WTC11 (cell line): ENCODE measurements at regions not wholly inside any gene's neighbourhood (a gene's known extent, or its start where the extent isn't known, plus 50 kb on each side); places are given as distances from the start of the nearest gene placed in this dataset.

Experiments
- ATAC-seq: fragments of 200-7000 bp; cut with Tn5 transposase; 2 replicates; pipeline ENCODE4 v1.10.0; 2021; ENCODE audit warnings: mild to moderate bottlenecking, moderate library complexity
- CTCF ChIA-PET: fragments of 300-600 bp; sonication (Branson Sonifier 250); formaldehyde crosslinking; loops from one replicate; lab custom pipeline; 2021; ENCODE audit warnings: antibody characterized with exemption; lab: Charles Lee
- POLR2A ChIA-PET: fragments of 350-600 bp; sonication (Branson Sonifier 250); formaldehyde crosslinking; loops from one replicate; lab custom pipeline; 2021; ENCODE audit warnings: antibody characterized with exemption; lab: Charles Lee
- DNase-seq: peaks from one replicate; pipeline ENCODE4 v3.0.0; 2021; ENCODE audit warnings: low spot score
- H3K27ac Mint-ChIP-seq: 2 replicates; pipeline ENCODE4 v1.8.0; 2021; ENCODE audit warnings: mixed read lengths
- H3K27me3 Mint-ChIP-seq: 2 replicates; pipeline ENCODE4 v1.8.0; 2021; ENCODE audit warnings: low read depth, mild to moderate bottlenecking, moderate library complexity, mixed read lengths
- H3K36me3 Mint-ChIP-seq: 2 replicates; pipeline ENCODE4 v1.8.0; 2021; ENCODE audit warnings: mixed read lengths
- H3K4me1 Mint-ChIP-seq: 2 replicates; pipeline ENCODE4 v1.8.0; 2022; ENCODE audit warnings: mixed read lengths
- H3K4me3 Mint-ChIP-seq: 2 replicates; pipeline ENCODE4 v1.8.0; 2021; ENCODE audit warnings: mild to moderate bottlenecking, moderate library complexity, mixed read lengths
- H3K9me3 Mint-ChIP-seq: 2 replicates; pipeline ENCODE4 v1.8.0; 2021; ENCODE audit warnings: mixed read lengths
- ELF4 ChIP-seq: sonication (generic); formaldehyde crosslinking; IDR thresholded peaks from 2 replicates; pipeline ENCODE4 v1.8.1; 2022; ENCODE audit warnings: low read depth, mild to moderate bottlenecking, moderate library complexity, missing genetic modification reagents
- FOXJ3 ChIP-seq: sonication (generic); formaldehyde crosslinking; IDR thresholded peaks from 2 replicates; pipeline ENCODE4 v1.9.0; 2021; ENCODE audit warnings: missing genetic modification reagents, mild to moderate bottlenecking, borderline replicate concordance
- FOXP1 ChIP-seq: sonication (generic); formaldehyde crosslinking; IDR thresholded peaks from 2 replicates; pipeline ENCODE4 v1.8.0; 2022; ENCODE audit warnings: missing genetic modification reagents, mild to moderate bottlenecking, moderate library complexity, borderline replicate concordance
- JUN ChIP-seq: sonication (generic); formaldehyde crosslinking; IDR thresholded peaks from 2 replicates; pipeline ENCODE4 v1.8.0; 2023; ENCODE audit warnings: mild to moderate bottlenecking, missing genetic modification reagents
- KAT7 ChIP-seq: sonication (generic); formaldehyde crosslinking; IDR thresholded peaks from 2 replicates; pipeline ENCODE4 v1.8.1; 2023; ENCODE audit warnings: missing genetic modification reagents, mild to moderate bottlenecking, borderline replicate concordance
- NFYB ChIP-seq: sonication (generic); formaldehyde crosslinking; conservative IDR thresholded peaks from 2 replicates; pipeline ENCODE4 v1.8.0; 2022; ENCODE audit warnings: low read depth, missing genetic modification reagents
- OVOL2 ChIP-seq: fragments of 250-450 bp; sonication (Bioruptor Pico); IDR thresholded peaks from 2 replicates; pipeline ENCODE4 v1.9.0; 2021; ENCODE audit warnings: mild to moderate bottlenecking, borderline replicate concordance
- RORB ChIP-seq: fragments of 250-450 bp; sonication (Bioruptor Pico); IDR thresholded peaks from 2 replicates; pipeline ENCODE4 v1.9.0; 2021; ENCODE audit warnings: mild to moderate bottlenecking
- SMAD3 ChIP-seq: sonication (generic); formaldehyde crosslinking; IDR thresholded peaks from 2 replicates; pipeline ENCODE4 v1.8.0; 2022; ENCODE audit warnings: missing genetic modification reagents, mild to moderate bottlenecking, borderline replicate concordance
- TEAD4 ChIP-seq: sonication (generic); formaldehyde crosslinking; IDR thresholded peaks from 2 replicates; pipeline ENCODE4 v1.8.0; 2022; ENCODE audit warnings: mild to moderate bottlenecking, missing genetic modification reagents
- ZNF671 ChIP-seq: fragments of 250-450 bp; sonication (Bioruptor Pico); IDR thresholded peaks from 2 replicates; pipeline ENCODE4 v1.8.0; 2021; ENCODE audit warnings: mild to moderate bottlenecking
- TF ChIP-seq, protein P1 (sequence below): sonication (generic); formaldehyde crosslinking; IDR thresholded peaks from 2 replicates; pipeline ENCODE4 v1.8.1; 2022; ENCODE audit warnings: mild to moderate bottlenecking, missing genetic modification reagents, moderate library complexity, borderline replicate concordance
- TF ChIP-seq, protein P2 (sequence below): sonication (generic); formaldehyde crosslinking; IDR thresholded peaks from 2 replicates; pipeline ENCODE4 v1.8.1; 2023; ENCODE audit warnings: mild to moderate bottlenecking, moderate library complexity, missing genetic modification reagents
- TF ChIP-seq, protein P3 (sequence below): fragments of 250-450 bp; sonication (Bioruptor Pico); conservative IDR thresholded peaks from 2 replicates; pipeline ENCODE4 v1.9.0; 2021; ENCODE audit warnings: mild to moderate bottlenecking
- TF ChIP-seq, protein P4 (sequence below): fragments of 250-450 bp; sonication (Bioruptor Pico); IDR thresholded peaks from 2 replicates; pipeline ENCODE4 v1.9.0; 2021; ENCODE audit warnings: moderate library complexity, mild to moderate bottlenecking, inconsistent platforms, borderline replicate concordance
- TF ChIP-seq, protein P5 (sequence below): sonication (generic); formaldehyde crosslinking; IDR thresholded peaks from 2 replicates; pipeline ENCODE4 v1.8.0; 2022; ENCODE audit warnings: mild to moderate bottlenecking, missing genetic modification reagents

DNA sequence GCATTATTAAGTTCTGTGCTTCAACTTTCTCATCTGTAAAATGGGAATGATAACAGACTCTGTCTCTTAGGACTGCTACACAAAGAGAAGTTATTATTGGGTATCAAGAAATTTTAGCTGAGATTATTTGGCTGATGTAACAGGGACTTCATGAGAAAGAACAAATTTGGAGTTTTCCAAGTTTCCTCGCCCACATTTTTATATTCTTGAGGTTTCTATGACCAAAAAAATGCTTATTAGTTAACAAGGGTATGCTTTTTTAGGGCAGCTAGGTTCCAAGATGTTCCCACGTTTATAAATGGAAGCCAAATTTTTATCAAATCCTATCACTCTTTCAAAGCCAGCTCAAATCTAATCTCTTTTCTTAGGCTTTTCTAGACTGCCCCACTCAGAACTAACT is 50.6 kb upstream of the C3orf80 start:
- TF ChIP-seq ZNF671 (CRISPR knock-in tag), result no peak
- TF ChIP-seq KAT7, result no peak
- no peak for TF ChIP-seq TEAD4 (CRISPR knock-in tag)
- TF ChIP-seq ELF4 (CRISPR knock-in tag), result no peak
- TF ChIP-seq JUN (CRISPR knock-in tag), result no peak
- TF ChIP-seq, protein P1, sequence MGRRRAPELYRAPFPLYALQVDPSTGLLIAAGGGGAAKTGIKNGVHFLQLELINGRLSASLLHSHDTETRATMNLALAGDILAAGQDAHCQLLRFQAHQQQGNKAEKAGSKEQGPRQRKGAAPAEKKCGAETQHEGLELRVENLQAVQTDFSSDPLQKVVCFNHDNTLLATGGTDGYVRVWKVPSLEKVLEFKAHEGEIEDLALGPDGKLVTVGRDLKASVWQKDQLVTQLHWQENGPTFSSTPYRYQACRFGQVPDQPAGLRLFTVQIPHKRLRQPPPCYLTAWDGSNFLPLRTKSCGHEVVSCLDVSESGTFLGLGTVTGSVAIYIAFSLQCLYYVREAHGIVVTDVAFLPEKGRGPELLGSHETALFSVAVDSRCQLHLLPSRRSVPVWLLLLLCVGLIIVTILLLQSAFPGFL, result no peak
- TF ChIP-seq OVOL2, result no peak
- TF ChIP-seq, protein P2, sequence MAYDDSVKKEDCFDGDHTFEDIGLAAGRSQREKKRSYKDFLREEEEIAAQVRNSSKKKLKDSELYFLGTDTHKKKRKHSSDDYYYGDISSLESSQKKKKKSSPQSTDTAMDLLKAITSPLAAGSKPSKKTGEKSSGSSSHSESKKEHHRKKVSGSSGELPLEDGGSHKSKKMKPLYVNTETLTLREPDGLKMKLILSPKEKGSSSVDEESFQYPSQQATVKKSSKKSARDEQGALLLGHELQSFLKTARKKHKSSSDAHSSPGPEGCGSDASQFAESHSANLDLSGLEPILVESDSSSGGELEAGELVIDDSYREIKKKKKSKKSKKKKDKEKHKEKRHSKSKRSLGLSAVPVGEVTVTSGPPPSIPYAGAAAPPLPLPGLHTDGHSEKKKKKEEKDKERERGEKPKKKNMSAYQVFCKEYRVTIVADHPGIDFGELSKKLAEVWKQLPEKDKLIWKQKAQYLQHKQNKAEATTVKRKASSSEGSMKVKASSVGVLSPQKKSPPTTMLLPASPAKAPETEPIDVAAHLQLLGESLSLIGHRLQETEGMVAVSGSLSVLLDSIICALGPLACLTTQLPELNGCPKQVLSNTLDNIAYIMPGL (CRISPR knock-in tag), result no peak
- TF ChIP-seq, protein P3, sequence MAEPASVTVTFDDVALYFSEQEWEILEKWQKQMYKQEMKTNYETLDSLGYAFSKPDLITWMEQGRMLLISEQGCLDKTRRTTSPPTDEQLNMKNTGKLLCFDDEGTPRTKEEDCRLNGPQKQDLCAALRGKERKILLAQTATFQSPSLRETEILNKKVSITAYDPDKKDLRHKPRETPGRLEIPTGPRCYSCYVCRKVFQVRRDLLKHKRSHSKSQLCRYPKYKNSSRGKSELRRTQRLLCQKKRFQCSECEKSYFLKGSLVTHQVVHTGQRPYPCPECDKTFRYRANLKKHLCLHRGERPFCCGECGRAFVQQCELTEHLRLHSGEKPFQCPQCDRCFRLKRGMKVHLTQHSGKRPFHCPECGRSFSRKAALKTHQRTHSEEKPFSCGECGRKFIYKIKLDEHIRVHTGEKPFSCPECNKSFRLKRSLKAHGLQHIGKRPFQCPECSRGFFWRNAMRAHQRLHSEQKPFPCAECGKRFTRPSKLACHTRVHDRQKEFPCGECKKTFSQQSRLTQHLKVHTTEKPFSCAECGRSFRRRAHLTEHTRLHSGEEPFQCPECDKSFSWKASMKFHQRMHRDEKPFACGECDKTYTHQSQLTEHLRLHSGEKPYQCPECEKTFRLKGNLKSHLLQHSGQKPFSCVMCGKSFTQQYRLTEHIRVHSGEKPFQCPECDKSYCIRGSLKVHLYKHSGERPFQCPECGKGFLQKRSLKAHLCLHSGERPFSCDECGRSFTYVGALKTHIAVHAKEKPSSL (CRISPR knock-in tag), result no peak
- TF ChIP-seq, protein P4, sequence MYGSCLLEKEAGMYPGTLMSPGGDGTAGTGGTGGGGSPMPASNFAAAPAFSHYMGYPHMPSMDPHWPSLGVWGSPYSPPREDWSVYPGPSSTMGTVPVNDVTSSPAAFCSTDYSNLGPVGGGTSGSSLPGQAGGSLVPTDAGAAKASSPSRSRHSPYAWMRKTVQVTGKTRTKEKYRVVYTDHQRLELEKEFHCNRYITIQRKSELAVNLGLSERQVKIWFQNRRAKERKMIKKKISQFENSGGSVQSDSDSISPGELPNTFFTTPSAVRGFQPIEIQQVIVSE (CRISPR knock-in tag), result no peak
- TF ChIP-seq FOXJ3 (CRISPR knock-in tag), result no peak
- TF ChIP-seq NFYB, result no peak
- TF ChIP-seq, protein P5, sequence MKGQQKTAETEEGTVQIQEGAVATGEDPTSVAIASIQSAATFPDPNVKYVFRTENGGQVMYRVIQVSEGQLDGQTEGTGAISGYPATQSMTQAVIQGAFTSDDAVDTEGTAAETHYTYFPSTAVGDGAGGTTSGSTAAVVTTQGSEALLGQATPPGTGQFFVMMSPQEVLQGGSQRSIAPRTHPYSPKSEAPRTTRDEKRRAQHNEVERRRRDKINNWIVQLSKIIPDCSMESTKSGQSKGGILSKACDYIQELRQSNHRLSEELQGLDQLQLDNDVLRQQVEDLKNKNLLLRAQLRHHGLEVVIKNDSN, result no peak
- TF ChIP-seq SMAD3 (CRISPR knock-in tag), result no peak
- TF ChIP-seq FOXP1 (CRISPR knock-in tag), result no peak
- no peak for TF ChIP-seq RORB
- ChIA-PET CTCF (no interaction called here), POLR2A (no interaction called here)
- no peaks in the 10 kb centered on the region for H3K27me3 Mint-ChIP-seq
- H3K36me3 Mint-ChIP-seq, result peaks cover 13% of the 10 kb centered on the region
- H3K4me3 Mint-ChIP-seq, result no peak overlapping the region
- H3K27ac Mint-ChIP-seq, result no peak overlapping the region
- peaks cover 25% of the 10 kb centered on the region for H3K9me3 Mint-ChIP-seq
- 0 out of 2 replicates have a peak, but pooled peaks cover under 1% of the 10 kb centered on the region for H3K4me1 Mint-ChIP-seq
- no peak for DNase-seq
- no peak for ATAC-seq
